IMR-90 (cell line): ENCODE measurements at regions not wholly inside any gene's neighbourhood (a gene's known extent, or its start where the extent isn't known, plus 50 kb on each side); places are given as distances from the start of the nearest gene placed in this dataset.

Experiments used
- ATAC-seq: fragments of 200-7000 bp; cut with Tn5 transposase; 2 replicates; pipeline ENCODE4 v1.9.1; 2020; ENCODE audit warnings: low read depth, mild to moderate bottlenecking, moderate library complexity
- BruUV-seq: library from RNA; stranded (reverse); fragments of 400-500 nt; replicated peaks from 2 replicates; lab custom pipeline; 2021; lab: Mats Ljungman, UMichigan
- CTCF ChIA-PET: fragments of 300-600 bp; formaldehyde crosslinking; extraction: SDS; loops from one replicate; lab custom pipeline; 2021; ENCODE audit warnings: antibody characterized with exemption; lab: Yijun Ruan, JAX
- POLR2A ChIA-PET: fragments of 300-600 bp; sonication (Branson Sonifier 250); formaldehyde crosslinking; loops from one replicate; lab custom pipeline; 2022; ENCODE audit warnings: antibody characterized with exemption; ENCODE audit not compliant: unreplicated experiment; lab: Charles Lee
- DNase-seq: peaks from one replicate; pipeline ENCODE4 v3.0.0; 2013
- H2AFZ ChIP-seq: replicated peaks from 2 replicates; pipeline ENCODE3; 2013; ENCODE audit warnings: low read length, mild to moderate bottlenecking; ENCODE audit not compliant: poor library complexity
- H2AK5ac ChIP-seq: 2 replicates; pipeline ENCODE4 v1.6.1; 2013; ENCODE audit warnings: low read depth, low read length, inconsistent platforms
- H2AK9ac ChIP-seq: replicated peaks from 2 replicates; pipeline ENCODE3; 2013; ENCODE audit warnings: mild to moderate bottlenecking, low read depth, low read length, moderate library complexity; ENCODE audit not compliant: poor library complexity
- H2BK120ac ChIP-seq: 2 replicates; pipeline ENCODE4 v1.6.1; 2013; ENCODE audit warnings: low read depth, low read length, inconsistent platforms
- H2BK15ac ChIP-seq: 3 replicates; pipeline ENCODE4 v1.6.1; 2013; ENCODE audit warnings: low read depth, low read length, inconsistent platforms
- H2BK20ac ChIP-seq: 2 replicates; pipeline ENCODE4 v1.6.1; 2013; ENCODE audit warnings: low read depth, mild to moderate bottlenecking, inconsistent platforms, low read length, moderate library complexity
- H2BK5ac ChIP-seq: 2 replicates; pipeline ENCODE4 v1.6.1; 2013; ENCODE audit warnings: mild to moderate bottlenecking, low read depth, low read length, inconsistent platforms; ENCODE audit not compliant: poor library complexity, severe bottlenecking
- H3K14ac ChIP-seq: replicated peaks from 2 replicates; pipeline ENCODE4 v1.6.1; 2013; ENCODE audit warnings: low read depth, low read length, inconsistent platforms
- H3K18ac ChIP-seq: 2 replicates; pipeline ENCODE4 v1.6.1; 2013; ENCODE audit warnings: low read depth, low read length, control low read depth
- H3K23ac ChIP-seq: 2 replicates; pipeline ENCODE4 v1.6.1; 2013; ENCODE audit warnings: low read depth, low read length, inconsistent platforms
- H3K27ac ChIP-seq: 2 replicates; pipeline ENCODE4 v1.5.1; 2013; ENCODE audit warnings: mild to moderate bottlenecking, control low read depth, low read length; ENCODE audit not compliant: insufficient read depth
- H3K27me3 ChIP-seq: 2 replicates; pipeline ENCODE4 v1.6.1; 2013; ENCODE audit warnings: low read length; ENCODE audit not compliant: control insufficient read depth, insufficient read depth
- H3K36me3 ChIP-seq: 2 replicates; pipeline ENCODE4 v1.6.1; 2013; ENCODE audit warnings: low read length, mixed read lengths; ENCODE audit not compliant: control insufficient read depth, insufficient read depth
- H3K4ac ChIP-seq: 2 replicates; pipeline ENCODE4 v1.6.1; 2013; ENCODE audit warnings: low read depth, low read length, inconsistent platforms
- H3K4me1 ChIP-seq: 2 replicates; pipeline ENCODE4 v1.6.1; 2013; ENCODE audit warnings: low read length, mixed read lengths; ENCODE audit not compliant: control insufficient read depth, insufficient read depth
- H3K4me2 ChIP-seq: 2 replicates; pipeline ENCODE4 v1.6.1; 2013; ENCODE audit warnings: low read depth, mild to moderate bottlenecking, control low read depth, low read length, moderate library complexity
- H3K4me3 ChIP-seq: 2 replicates; pipeline ENCODE4 v1.5.1; 2013; ENCODE audit warnings: low read depth, mild to moderate bottlenecking, control low read depth, low read length, moderate library complexity; ENCODE audit not compliant: insufficient read depth
- H3K56ac ChIP-seq: 2 replicates; pipeline ENCODE4 v1.6.1; 2013; ENCODE audit warnings: low read length, inconsistent platforms; ENCODE audit not compliant: insufficient read depth; ENCODE audit errors: extremely low read depth
- H3K79me1 ChIP-seq, 2 experiments: 2 replicates each; pipeline ENCODE4 v1.6.1; 2013; ENCODE audit warnings: low read length in 2 of 2, inconsistent platforms in 1 of 2, low read depth in 1 of 2
- H3K9ac ChIP-seq: 2 replicates; pipeline ENCODE4 v1.6.1; 2013; ENCODE audit warnings: low read depth, low read length, control low read depth
- H3K9me1 ChIP-seq: 2 replicates; pipeline ENCODE4 v1.6.1; 2013; ENCODE audit warnings: low read length, inconsistent platforms; ENCODE audit not compliant: insufficient read depth
- H3K9me3 ChIP-seq: 2 replicates; pipeline ENCODE4 v1.6.1; 2013; ENCODE audit warnings: low read length; ENCODE audit not compliant: control insufficient read depth, insufficient read depth
- H4K20me1 ChIP-seq: 2 replicates; pipeline ENCODE4 v1.6.1; 2013; ENCODE audit warnings: low read length, inconsistent platforms; ENCODE audit not compliant: insufficient read depth
- H4K5ac ChIP-seq: 2 replicates; pipeline ENCODE4 v1.6.1; 2013; ENCODE audit warnings: mild to moderate bottlenecking, low read depth, low read length, control low read depth
- H4K8ac ChIP-seq, 2 experiments: 2 replicates each; pipeline ENCODE4 v1.6.1; 2013; ENCODE audit warnings: low read depth in 2 of 2, low read length in 2 of 2, control low read depth in 1 of 2, inconsistent platforms in 1 of 2
- H4K91ac ChIP-seq: 2 replicates; pipeline ENCODE4 v1.6.1; 2013; ENCODE audit warnings: low read depth, low read length, inconsistent platforms; ENCODE audit not compliant: insufficient read depth
- RAD21 ChIP-seq: IDR thresholded peaks from 2 replicates; pipeline ENCODE4 v1.6.1; 2012; ENCODE audit warnings: low read length, improper control_type of control experiment
- RFX5 ChIP-seq: IDR thresholded peaks from 2 replicates; pipeline ENCODE4 v1.8.0; 2012; ENCODE audit warnings: low read depth, mild to moderate bottlenecking, low read length, moderate library complexity
- WGBS, 2 experiments: methylation state at CpG; one replicate each; pipeline versions ENCODE4 v1.1.5 to v1.1.7; 2013; ENCODE audit warnings: missing lambda C conversion rate in 2 of 2; ENCODE audit not compliant: insufficient read length in 1 of 2; ENCODE audit errors: extremely low coverage in 2 of 2; 5-methylcytosine and 5-hydroxymethylcytosine counted together
- dilution Hi-C: fragments of 300-500 bp; cut with HindIII; formaldehyde crosslinking; loops from one replicate; pipeline ENCODE4 v1.14.3; 2018; ENCODE audit warnings: low sequenced_read_pairs; ENCODE audit not compliant: unreplicated experiment
- in situ Hi-C: fragments of 300-500 bp; cut with MboI; formaldehyde crosslinking; loops from 3 replicates; pipeline ENCODE4 v1.14.3; 2019; ENCODE audit warnings: low sequenced_read_pairs, inconsistent platforms, mixed read lengths
- intact Hi-C: fragments of 100-400 bp; cut with micrococcal nuclease; formaldehyde crosslinking; loops from 2 replicates; pipeline ENCODE4 v1.10.0; 2022
- TF ChIP-seq, protein P1 (sequence below): conservative IDR thresholded peaks from 2 replicates; pipeline ENCODE4 v1.5.1; 2012; ENCODE audit warnings: mild to moderate bottlenecking, low read depth, low read length, improper control_type of control experiment

DNA sequence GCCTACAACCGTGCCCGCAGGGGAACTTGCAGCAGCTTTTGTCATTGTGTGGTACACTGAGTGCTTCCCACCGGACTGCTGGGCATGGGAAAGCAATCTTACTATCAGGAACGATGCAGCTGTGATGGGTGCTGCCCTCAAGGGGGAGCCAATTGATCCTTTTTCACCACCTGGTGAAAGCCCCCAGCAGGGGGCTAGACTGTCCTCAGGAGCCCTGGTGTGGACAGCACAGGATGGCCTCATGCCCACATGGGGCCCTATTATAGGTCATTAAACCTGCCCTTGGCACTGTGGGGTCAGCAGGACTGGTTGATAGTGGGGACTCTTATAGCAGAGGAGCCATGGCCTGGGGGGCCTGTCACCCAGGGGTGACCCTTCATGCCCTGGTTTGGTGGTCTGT, 172.2 kb downstream of the GLI2 start:
- CTCF ChIA-PET = no interaction called here
- Histone ChIP-seq H2BK20ac (no peak overlapping the region), H2BK120ac (no peak overlapping the region), H3K4me2 (no peak overlapping the region), H2BK15ac (no peak overlapping the region), H2AK9ac (no peak overlapping the region), H4K5ac (no peak overlapping the region), H3K27ac (no peak overlapping the region), H3K4me1 (peaks cover 29% of the 10 kb centered on the region), H3K9me1 (peaks cover 65% of the 10 kb centered on the region), H2AK5ac (peak overlapping the region; percentile 7; the same call in 1 of the 2 replicates), H2AFZ (no peak overlapping the region), H3K9ac (no peak overlapping the region), H4K91ac (no peak overlapping the region), H3K18ac (no peak overlapping the region), H3K23ac (no peak overlapping the region), H2BK5ac (no peak overlapping the region), H4K8ac (no peak overlapping the region), H3K14ac (no peak overlapping the region), H3K36me3 (no peaks in the 10 kb centered on the region; the same call in none of the 2 replicates), H3K9me3 (no peaks in the 10 kb centered on the region), H3K27me3 (no peaks in the 10 kb centered on the region), H3K79me1 (peaks cover 39 to 96% of the 10 kb centered on the region in 2 experiments), H3K4ac (no peak overlapping the region), H4K20me1 (peaks cover 70% of the 10 kb centered on the region), H3K4me3 (no peak overlapping the region), H3K56ac (no peak overlapping the region)
- peak; percentile 31; the same call in 1 of the 2 replicates for TF ChIP-seq RAD21
- TF ChIP-seq RFX5 = no peak
- TF ChIP-seq, protein P1, sequence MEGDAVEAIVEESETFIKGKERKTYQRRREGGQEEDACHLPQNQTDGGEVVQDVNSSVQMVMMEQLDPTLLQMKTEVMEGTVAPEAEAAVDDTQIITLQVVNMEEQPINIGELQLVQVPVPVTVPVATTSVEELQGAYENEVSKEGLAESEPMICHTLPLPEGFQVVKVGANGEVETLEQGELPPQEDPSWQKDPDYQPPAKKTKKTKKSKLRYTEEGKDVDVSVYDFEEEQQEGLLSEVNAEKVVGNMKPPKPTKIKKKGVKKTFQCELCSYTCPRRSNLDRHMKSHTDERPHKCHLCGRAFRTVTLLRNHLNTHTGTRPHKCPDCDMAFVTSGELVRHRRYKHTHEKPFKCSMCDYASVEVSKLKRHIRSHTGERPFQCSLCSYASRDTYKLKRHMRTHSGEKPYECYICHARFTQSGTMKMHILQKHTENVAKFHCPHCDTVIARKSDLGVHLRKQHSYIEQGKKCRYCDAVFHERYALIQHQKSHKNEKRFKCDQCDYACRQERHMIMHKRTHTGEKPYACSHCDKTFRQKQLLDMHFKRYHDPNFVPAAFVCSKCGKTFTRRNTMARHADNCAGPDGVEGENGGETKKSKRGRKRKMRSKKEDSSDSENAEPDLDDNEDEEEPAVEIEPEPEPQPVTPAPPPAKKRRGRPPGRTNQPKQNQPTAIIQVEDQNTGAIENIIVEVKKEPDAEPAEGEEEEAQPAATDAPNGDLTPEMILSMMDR = peak; percentile 24; the same call in 1 of the 2 replicates
- BruUV-seq = no TSS peak
- intact Hi-C loops (no loop called here), in situ Hi-C loops (no loop called here), dilution Hi-C loops (no loop called here)
- POLR2A ChIA-PET = no interaction called here
- WGBS, 2 experiments = 100% methylated on average over 2 of the region's 4 CpGs; no CpG with 5 or more reads in 1 of the 2 experiments
- ATAC-seq (no peak), DNase-seq (no peak)
